ENCODE measurements at regions not wholly inside any gene's neighbourhood (a gene's known extent, or its start where the extent isn't known, plus 50 kb on each side); places are given as distances from the start of the nearest gene placed in this dataset.
"Not testable (repeated sequence)": the region's sequence is repeated elsewhere in the genome, so short reads cannot be mapped to it uniquely, and the experiment has no call there.

GRCh38 chr1:29626726-29627125, 390.4 kb downstream of the PTPRU start:
- DNase-seq (ENCODE audit: low spot score), result no peak

GRCh38 chr1:29626066-29626465, 389.7 kb downstream of the PTPRU start:
- no peak for DNase-seq (ENCODE audit: low spot score)

- no peak for DNase-seq (ENCODE audit: low spot score)
Measured at GRCh38 chr1:29625084-29625420, 388.7 kb downstream of the PTPRU start.

- no peak for DNase-seq (ENCODE audit: low spot score)
Measured at GRCh38 chr1:29624320-29625083, 388.2 kb downstream of the PTPRU start.

GRCh38 chr1:29623501-29623900, 387.2 kb downstream of the PTPRU start:
- DNase-seq (ENCODE audit: low spot score), result no peak

- DNase-seq (ENCODE audit: low spot score), result peak; percentile 20
Measured at GRCh38 chr1:29621826-29622435, 385.6 kb downstream of the PTPRU start.

- DNase-seq (ENCODE audit: low spot score), result no peak
Measured at GRCh38 chr1:29620631-29621030, 384.3 kb downstream of the PTPRU start.

- DNase-seq (ENCODE audit: low spot score), result no peak
Measured at GRCh38 chr1:29607236-29607635, 370.9 kb downstream of the PTPRU start.

GRCh38 chr1:29604796-29605195, 368.5 kb downstream of the PTPRU start:
- not testable (repeated sequence) for DNase-seq (ENCODE audit: low spot score)

- DNase-seq (ENCODE audit: low spot score), result no peak
Measured at GRCh38 chr1:29603622-29604021, 367.3 kb downstream of the PTPRU start.

GRCh38 chr1:29602203-29602602, 365.9 kb downstream of the PTPRU start:
- DNase-seq (ENCODE audit: low spot score), result no peak

GRCh38 chr1:29601021-29601420, 364.7 kb downstream of the PTPRU start:
- DNase-seq (ENCODE audit: low spot score), result no peak

GRCh38 chr1:29599826-29600225, 363.5 kb downstream of the PTPRU start:
- DNase-seq (ENCODE audit: low spot score), result no peak

- no peak for DNase-seq (ENCODE audit: low spot score)
Measured at GRCh38 chr1:29599071-29599470, 362.7 kb downstream of the PTPRU start.

GRCh38 chr1:29597861-29598260, 361.5 kb downstream of the PTPRU start:
- no peak for DNase-seq (ENCODE audit: low spot score)

- DNase-seq (ENCODE audit: low spot score), result no peak
Measured at GRCh38 chr1:29593601-29594382, 357.5 kb downstream of the PTPRU start.

GRCh38 chr1:29592731-29593130, 356.4 kb downstream of the PTPRU start:
- no peak for DNase-seq (ENCODE audit: low spot score)

- DNase-seq (ENCODE audit: low spot score), result no peak
Measured at GRCh38 chr1:29592261-29592615, 355.9 kb downstream of the PTPRU start.

GRCh38 chr1:29591601-29592260, 355.4 kb downstream of the PTPRU start:
- no peak for DNase-seq (ENCODE audit: low spot score)

GRCh38 chr1:29590583-29591565, 354.6 kb downstream of the PTPRU start:
- DNase-seq (ENCODE audit: low spot score), result peak; percentile 47

GRCh38 chr1:29589716-29590115, 353.4 kb downstream of the PTPRU start:
- DNase-seq (ENCODE audit: low spot score), result not testable (repeated sequence)

Measured in SW480 (cell line).